Mucosa of gallbladder (tissue), 1 donor: ENCODE measurements at regions not wholly inside any gene's neighbourhood (a gene's known extent, or its start where the extent isn't known, plus 50 kb on each side); places are given as distances from the start of the nearest gene placed in this dataset.
A peak's percentile ranks its signal among the peaks of the same experiment; 100 is the strongest.

ENCODE experiments used
- DNase-seq: peaks from one replicate; pipeline ENCODE4 v3.0.0-alpha.2; 2020; ENCODE audit warnings: low spot score
- donor health status: DM: no; HTN: no; CAD: no.

DNA sequence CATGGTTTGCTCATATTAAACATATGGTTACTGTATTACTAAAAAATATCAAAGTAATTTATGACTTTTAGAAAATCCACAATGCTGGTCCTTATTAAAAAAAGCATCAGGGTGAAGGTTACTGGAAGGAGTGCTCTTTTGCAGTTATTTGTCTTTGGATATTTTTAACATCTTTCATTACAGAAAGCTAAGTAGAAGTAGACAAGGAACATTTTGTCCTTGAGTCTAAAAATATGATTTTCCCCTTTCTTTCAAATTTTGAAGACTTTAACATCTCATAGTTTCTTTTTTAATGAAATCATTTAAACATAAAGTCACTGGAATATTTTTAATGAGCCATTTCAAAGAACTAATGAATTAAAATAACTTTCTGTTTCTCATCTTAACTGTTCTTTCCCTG is 110.1 kb upstream of the TNS3 start:
- no peak for DNase-seq

DNA sequence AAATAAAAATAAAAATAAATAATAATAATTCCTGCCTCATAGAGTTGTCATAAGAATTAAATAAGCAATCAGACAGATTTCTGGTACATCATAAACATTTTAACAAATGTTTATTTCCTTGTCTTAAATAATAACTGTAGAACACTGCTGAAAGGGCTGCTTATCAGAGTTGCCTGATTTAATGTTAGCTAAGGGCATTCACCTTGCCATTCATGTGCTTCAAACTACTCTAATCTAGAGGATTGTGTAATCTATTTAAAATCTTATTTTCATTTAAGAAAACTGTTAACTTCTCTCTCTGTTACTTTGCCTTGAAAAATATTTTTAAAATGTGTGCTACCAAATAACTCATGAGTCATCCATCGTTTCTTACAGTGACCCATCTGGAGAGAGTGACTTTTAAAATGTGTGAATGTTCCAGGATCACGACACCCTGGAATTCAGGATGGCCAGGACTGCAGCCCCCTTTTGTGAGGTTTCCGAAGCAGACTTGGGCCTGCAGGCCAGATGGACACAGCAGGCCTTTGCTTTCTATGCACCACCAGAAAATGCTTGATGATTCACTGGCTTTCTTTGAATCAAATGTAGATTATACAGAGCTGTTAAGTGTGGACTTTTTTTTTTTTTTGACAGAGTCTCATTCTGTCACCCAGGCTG is 109.1 kb upstream of the TNS3 start:
- DNase-seq: no peak

DNA sequence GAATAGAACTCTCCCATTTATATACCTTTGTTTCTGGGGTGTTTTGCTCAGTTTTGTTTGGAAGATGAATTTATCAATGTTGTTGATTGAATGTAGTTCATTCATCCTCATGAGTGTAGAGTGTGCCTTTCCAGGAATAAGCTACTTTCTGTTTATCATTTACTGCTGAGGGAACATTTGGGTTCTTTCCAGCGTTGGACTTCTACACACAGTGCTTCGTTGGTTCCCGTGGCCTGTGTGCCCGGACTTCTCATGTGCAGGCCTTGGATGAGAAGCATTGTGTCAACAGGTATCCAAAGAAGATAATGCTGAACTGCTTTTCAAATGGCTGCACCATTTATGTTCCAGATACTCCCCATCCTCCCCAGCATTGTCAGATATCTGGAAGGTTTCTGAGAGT is 107.6 kb upstream of the TNS3 start:
- no peak for DNase-seq

DNA sequence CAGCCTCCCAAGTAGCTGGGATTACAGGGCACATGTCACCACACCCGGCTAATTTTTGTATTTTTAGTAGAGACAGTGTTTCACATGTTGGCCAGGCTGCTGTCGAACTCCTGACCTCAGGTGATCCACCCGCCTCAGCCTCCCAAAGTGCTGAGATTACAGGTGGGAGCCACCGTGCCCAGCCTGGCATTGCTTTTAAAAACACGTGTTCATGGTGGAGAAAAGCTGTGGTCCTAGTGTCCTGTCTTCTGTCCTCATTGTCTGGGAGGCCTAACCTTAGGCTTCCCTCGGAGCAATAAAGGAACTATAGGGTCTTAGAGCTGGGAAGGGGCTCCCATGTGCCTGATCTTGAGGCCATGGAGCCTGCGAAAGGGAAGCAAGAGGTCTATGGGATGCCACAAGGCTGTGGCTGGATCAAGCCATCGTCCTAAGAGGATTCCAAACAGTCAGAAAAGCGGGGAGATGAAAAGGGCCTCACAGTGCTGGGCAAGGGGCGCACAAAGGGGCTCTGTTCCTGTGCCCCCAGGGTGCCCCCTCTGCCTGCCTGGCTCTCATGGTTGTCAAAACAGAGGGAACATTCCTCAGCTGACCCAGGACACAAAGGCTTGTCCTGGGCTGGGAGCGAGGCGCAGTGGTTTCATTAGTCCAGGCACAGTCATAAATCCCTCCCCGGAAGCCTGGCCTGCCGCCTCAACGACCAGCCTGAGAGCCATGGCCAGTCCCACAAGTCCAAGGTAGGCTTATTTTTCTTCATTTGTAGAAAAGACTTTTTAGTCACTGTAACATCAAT is 106.6 kb upstream of the TNS3 start:
- DNase-seq: no peak

DNA sequence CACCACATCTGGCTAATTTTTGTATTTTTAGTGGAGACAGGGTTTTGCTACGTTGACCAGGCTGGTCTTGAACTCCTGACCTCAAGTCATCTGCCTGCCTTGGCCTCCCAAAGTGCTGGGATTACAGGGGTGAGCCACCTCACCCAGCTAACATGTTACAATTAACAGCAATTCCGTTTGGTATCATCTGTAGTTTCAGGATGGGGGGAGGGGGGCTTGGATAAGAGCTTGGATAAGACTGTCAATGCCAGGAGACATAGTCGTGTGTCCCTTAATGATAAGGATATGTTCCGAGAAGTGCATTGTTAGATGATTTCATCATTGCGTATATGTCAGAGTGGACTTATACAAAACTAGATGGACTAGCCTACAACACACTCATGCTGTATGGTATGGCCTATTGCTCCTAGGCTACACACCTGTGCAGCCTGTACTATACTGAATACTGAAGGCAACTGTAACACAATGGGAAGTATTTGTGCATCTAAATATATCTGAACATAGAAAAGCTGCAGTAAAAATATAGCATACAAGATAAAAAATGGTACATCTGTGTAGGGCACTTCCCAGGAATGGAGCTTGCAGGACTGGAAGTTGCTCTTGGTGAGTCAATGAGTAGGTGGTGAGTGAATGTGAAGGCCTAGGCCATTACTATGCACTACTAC is 103.9 kb upstream of the TNS3 start:
- DNase-seq: no peak

DNA sequence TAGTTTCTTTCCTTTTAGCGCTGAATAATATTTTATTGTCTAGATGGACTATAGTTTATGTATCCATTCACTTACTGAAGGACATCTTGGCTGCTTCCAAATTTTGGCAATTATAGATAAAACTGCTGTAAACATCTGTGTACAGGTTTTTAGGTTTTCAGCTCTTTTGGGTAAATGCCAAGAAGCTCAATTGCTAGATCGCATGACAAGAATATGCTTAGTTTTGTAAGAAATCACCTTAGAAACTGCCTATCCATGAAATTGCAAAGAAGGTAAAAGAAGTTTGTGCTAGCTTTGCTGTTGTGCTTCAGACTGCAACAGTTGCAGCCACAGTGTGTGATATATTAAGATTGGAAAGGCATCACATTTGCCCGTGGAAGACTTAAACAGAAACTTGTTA is 103.2 kb upstream of the TNS3 start:
- no peak for DNase-seq

DNA sequence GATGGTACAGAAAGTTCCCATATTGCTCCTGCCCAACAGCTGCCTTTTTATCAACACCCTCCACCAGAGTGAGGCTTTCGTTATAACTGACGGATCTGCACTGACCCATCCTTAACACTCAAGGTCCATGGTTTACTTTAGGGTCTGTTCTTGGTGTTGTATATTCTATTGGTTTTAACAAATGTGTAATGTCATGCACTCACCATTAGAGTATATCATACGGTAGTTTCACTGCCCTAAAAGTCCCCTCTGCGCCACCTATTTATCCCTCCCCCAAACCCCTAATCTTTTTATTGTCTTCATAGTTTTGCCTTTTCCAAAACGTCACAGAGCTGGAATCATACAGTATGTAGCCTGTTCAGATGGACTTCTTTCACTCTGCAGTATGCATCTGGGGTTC is 102.8 kb upstream of the TNS3 start:
- DNase-seq: no peak

DNA sequence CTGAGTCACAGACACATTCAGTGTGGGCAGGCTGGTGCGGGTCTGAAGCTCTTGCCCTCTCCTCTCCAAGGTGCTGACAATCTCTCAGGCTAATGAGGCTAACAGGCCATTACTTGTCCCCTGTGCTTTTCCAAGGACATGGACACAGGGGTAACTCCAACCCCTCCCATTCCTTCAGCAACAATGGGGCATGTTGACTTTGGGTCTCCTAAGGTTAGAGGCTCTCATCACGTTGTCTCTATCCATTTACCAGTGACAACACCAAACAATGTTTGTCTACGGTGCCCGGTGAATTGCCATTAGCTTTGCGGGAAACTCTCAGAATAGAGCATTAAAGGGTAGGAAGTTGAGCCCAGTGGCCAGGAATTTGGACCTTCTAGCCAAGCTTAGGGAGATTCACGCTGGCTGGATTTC is 101.6 kb upstream of the TNS3 start:
- no peak for DNase-seq

DNA sequence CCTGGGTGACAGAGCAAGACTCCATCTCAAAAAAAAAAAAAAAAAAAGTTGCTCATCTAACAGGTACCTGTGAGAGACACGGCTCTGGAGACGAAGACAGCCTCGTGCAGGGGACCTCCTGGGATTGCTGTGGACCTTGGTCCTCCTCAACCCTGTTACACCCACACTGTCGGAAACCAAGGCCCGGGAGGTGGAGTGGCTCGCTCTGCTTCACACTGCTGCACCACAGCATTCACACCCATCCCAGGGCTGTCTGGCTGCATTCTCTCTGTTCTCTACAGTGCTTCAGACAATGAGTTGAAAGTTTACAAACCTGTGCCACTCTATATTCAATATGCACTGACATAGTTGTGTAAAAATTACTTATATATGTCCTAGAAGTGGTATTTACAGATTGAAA is 101.0 kb upstream of the TNS3 start:
- DNase-seq: no peak

DNA sequence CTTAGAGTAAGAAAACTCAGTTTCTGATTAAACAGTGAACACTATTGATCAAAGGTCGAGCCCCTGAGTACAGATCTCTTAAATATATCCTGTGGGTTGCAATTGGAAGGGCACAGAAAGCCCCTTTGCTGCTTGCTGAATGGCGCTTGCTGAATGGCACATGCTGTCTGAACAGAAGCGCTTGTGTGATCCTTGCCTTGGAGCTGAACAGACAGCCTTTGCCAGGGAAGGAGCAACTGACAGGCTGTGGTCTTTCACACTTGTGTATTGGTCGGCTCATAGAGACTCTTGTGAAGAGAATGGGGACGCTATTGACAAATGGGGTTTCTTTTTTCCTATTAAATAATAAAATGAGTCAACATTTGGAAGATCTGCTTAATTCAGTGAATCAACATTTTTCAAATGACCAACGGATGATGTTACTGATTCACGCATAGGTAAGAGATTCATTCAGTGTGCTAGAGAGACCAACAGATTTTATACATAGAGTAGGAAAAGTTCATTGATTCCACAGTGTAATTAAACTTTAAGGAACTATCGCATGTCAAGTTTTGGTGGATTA is 99.4 kb upstream of the TNS3 start:
- DNase-seq: no peak

DNA sequence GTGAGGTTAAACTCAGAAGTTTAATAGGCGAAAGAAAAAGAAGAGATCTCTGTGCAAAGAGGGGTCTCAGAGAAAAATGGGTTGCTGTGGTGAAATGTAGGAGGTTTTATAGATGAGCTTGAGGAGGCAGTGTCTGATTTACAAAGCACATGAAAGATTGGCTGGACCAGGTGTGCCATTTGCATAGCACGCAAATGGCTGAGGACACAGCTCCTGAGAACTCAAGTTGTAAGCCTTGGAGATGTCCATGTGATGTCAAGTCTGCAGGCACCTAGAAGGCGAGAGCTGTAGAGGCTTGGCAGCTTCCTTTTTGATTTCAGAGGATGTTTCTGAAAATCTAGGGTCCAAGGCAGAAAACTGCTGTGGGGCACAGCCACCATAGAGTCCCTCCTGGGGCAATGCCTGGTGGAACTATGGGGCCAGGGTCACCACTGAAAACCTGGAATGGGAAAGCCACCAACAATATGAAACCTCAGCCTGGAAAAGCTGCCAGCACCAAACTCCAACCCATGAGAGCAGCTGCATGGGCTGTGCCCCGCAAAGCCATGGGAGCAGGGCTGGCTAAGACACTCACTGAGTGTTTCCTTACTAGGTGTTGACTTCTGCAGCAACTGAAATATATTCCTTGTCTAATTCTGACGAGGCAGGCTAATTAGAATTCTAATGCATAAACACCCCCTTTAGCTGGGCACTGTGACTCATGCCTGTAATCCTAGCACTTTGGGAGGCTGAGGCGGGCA is 96.9 kb upstream of the TNS3 start:
- no peak for DNase-seq

DNA sequence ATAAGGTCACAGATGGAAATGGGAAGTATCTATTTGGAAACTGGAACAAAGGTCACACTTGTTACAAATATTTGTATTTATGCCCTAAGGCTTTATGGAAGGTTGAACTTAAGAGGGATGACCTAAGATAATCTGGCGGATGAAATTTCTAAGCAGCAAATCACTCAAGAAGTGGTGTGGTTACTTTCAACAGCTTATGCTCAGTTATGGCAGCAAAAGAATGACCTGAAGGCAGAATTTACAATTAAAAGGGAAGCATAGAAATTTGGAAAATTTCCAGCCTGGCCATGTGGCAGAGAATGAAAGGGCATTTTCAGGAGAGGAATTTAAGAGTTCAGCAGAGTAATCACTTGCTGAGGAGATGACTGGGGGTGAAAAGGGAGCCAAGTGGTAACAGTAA is 95.8 kb upstream of the TNS3 start:
- no peak for DNase-seq

DNA sequence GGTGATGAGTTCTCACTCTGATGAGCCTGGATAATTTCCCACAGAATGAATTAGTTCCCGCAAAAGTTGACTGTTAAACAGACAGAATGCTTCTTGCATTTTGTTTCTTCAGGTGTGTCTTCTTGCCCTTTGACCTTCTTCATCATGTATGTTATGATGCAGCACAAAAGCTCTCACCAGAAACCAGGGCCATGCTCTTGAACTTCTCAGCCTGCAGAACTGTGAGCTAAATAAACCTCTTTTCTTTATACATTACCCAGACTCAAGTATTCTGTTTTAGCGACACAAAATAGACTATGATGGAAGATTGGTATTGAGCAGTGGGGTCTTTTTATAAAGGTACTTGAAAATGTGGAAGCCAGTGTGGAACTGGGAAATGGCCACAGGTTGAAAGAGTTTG is 95.2 kb upstream of the TNS3 start:
- DNase-seq: no peak

DNA sequence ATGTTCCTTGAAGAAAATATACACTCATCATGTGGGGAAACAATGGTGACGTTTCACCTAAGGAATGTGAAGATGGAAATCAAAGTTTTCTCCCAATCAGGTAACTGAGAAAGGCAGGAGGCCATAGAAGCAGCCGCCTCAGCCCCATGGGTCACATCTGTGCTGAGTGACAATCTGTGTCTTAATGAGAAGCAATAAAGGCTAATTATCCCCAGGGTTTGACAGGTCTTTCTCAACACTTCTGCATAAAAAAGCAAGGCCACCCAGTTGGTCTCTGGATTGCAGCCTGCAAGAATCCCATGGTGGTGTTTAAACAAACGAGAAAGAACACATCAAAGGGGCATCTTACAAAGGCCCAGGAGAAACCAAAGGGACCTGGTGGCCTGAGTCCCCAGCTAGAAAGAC is 91.1 kb upstream of the TNS3 start:
- DNase-seq: no peak

DNA sequence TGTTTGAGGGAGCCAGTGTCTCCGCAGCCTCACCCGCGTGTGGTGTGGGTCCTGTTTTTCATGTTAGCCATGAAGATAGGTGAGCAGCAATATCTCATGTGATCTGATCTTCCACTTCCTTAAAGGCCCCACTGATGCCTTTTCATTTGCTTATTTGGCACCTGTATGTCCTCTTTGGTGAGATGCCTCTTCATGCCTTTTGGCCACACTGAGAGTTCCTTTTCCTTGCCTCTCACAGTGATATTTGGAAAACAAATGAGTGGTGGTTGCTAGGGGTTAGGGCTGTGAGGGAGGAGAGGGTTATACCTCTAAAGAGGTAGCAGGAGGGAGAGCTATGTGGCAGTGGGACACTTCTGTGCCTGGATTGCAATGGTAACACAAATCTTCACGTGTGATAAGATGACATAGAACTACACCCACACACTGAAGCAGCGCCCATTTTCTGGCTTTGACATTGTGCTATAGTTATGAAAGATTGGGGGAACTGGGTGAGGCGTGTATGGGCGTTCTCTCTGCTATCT is 90.4 kb upstream of the TNS3 start:
- no peak for DNase-seq

DNA sequence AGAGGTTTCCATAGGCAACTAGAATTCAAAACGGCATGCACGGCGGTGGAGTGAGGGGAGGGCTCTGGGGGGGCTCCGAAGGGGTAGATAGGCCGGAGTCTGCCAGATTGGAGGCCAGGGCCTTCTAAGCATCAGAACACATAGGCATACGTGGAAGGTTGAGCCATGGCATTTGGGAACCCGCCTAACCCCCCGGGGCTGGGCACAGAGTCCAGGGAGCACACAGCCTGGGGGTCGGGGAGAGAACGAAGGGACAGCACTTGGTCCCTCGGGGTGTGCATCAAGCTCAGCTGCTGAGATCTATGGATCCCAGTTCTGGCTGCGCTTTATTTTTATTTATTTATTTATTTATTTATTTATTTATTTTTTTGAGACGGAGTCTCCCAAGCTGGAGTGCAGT is 89.4 kb upstream of the TNS3 start:
- no peak for DNase-seq

DNA sequence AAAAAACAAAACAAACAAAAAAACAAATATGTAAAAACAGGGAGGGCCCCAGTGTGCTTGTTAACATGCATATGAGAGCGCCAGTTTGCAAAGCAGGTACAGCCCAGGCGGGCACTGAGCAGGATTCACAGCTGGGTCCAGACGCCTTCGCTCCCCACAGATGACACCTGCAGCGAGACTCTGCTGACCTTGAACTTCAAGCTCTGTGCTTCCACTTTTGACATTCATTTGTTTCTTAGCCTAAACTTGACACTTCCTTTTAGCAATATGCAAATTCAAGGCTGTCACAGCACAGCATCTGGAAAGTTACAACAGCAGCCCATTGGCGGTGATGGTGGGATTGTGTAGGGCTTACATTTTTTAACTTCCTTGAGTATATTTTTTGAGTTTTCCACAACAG is 88.8 kb upstream of the TNS3 start:
- no peak for DNase-seq

DNA sequence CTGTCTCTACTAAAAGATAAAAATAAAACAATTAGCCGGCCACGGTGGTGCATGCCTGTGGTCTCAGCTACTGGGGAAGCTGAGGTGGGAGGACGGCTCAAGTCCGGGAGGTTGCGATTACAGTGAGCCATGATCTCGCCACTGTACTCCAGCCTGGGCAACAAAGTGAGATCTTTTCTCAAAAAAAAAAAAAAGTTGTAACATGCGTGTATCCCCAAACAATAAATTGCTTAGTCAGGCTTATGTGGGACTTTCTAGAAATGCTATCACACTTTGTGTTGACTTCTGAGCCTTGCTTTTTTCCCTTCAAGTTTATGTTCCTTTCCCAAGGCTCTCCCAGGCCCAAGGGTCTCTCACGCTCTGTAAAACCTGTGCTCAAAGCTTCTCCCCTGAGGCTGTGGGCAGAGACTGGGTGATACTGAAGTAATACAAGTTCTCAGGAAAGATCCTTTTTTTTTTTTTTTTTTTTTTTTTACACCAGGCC is 88.0 kb upstream of the TNS3 start:
- DNase-seq: no peak

DNA sequence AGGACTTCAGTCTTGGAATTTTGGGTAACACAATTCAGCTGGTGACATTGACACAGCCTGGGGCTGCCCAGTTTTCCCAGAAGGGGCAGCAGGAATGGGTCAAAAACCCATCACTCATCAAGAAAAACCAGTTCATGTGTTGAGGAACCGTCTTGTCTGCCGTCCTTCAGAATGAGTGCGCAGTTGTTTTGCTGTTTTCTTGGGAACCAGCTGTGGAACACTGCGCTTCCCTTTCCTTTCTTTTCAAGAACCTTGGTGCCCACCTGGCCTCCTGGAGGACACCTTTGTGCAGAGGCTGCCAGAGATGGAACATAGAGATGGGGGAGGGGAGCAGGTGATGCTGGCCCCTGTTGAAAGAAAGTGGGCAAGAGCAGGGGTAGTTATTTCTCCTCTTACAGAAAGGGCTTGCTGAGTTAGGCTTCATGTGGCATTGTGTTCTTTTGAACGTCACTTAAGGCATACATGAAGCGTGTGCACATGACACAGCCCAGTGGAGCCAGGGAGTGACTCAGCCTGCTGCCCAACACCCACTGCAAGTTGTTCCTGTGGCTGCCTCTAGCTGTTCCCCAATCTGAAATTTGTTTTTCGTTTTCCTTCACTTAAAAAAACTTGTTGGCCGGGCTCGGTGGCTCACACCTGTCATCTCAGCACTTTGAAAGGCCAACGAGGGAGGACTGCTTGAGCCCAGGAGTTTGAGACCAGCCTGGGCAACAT is 87.4 kb upstream of the TNS3 start:
- DNase-seq: peak; percentile 89

DNA sequence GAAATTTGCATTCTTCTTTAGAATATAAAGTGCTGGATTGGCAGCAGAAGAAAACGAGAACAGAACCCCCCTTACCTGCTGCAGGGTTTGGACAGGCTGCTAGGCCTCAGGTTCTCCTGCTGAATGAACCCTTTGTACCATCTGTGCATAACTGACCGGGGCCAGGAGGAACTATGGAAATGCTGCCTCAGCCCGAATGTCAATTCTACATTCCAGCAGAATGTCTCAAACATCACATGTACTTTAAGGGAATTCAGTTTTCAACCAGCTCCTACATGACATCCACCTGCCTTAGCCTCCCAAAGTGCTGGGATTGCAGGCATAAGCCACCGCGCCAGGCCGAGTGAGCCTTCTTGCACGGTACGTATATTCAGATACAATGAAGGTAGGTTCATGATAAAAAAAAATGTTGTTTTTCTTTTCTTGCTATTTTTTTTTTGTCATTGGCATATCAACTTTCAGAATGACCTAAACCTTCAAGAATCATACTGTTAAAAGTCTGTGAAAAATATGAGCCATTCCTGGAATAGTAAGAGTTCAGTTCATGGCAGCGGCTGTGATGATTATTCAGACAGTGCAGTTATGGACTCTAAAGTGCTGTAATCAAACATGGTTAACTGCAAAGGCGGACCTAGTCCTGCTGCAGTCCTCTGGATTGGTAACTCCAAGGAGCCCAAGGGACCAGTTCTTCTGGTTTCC is 84.4 kb upstream of the TNS3 start:
- DNase-seq: no peak
